Thoracic aorta (tissue), 2 donors: ENCODE measurements at regions not wholly inside any gene's neighbourhood (a gene's known extent, or its start where the extent isn't known, plus 50 kb on each side); places are given as distances from the start of the nearest gene placed in this dataset.

Experiments used
- ATAC-seq: fragments of 150-250 bp; one replicate; pipeline ENCODE4 v1.8.0; 2017; ENCODE audit warnings: low read depth; ENCODE audit not compliant: insufficient number of reproducible peaks, low FRiP score
- DNase-seq: peaks from one replicate; pipeline ENCODE4 v3.0.0-alpha.2; 2020; ENCODE audit warnings: low spot score
- H3K27ac ChIP-seq, 2 donors: fragments of 200-600 bp; sonication (generic); 1 replicate in 1 of 2; 2 replicates in 1 of 2; pipeline ENCODE4 v1.5.1; 2016; ENCODE audit warnings: mild to moderate bottlenecking in 2 of 2, moderate library complexity in 2 of 2
- H3K27me3 ChIP-seq: fragments of 200-600 bp; sonication (generic); replicated peaks from 2 replicates; pipeline ENCODE4 v1.6.0; 2016; ENCODE audit warnings: mild to moderate bottlenecking; ENCODE audit not compliant: insufficient read depth
- H3K36me3 ChIP-seq: fragments of 200-600 bp; sonication (generic); one replicate; pipeline ENCODE4 v1.5.1; 2016
- H3K4me1 ChIP-seq, 2 donors: fragments of 200-600 bp; sonication (generic); 1 replicate in 1 of 2; 2 replicates in 1 of 2; pipeline versions ENCODE4 v1.5.1 to v1.6.0; 2016; ENCODE audit warnings: low read depth in 2 of 2, mild to moderate bottlenecking in 1 of 2; ENCODE audit not compliant: control insufficient read depth in 1 of 2
- H3K4me3 ChIP-seq: fragments of 200-600 bp; sonication (generic); 2 replicates; pipeline ENCODE4 v1.5.1; 2016; ENCODE audit warnings: mild to moderate bottlenecking
- H3K9me3 ChIP-seq: fragments of 200-600 bp; sonication (generic); 2 replicates; pipeline ENCODE4 v1.5.1; 2016
- TF ChIP-seq, protein P1 (sequence below): fragments of 200-600 bp; sonication (generic); IDR thresholded peaks from one replicate; pipeline ENCODE4 v1.5.1; 2019; ENCODE audit warnings: antibody characterized with exemption

DNA sequence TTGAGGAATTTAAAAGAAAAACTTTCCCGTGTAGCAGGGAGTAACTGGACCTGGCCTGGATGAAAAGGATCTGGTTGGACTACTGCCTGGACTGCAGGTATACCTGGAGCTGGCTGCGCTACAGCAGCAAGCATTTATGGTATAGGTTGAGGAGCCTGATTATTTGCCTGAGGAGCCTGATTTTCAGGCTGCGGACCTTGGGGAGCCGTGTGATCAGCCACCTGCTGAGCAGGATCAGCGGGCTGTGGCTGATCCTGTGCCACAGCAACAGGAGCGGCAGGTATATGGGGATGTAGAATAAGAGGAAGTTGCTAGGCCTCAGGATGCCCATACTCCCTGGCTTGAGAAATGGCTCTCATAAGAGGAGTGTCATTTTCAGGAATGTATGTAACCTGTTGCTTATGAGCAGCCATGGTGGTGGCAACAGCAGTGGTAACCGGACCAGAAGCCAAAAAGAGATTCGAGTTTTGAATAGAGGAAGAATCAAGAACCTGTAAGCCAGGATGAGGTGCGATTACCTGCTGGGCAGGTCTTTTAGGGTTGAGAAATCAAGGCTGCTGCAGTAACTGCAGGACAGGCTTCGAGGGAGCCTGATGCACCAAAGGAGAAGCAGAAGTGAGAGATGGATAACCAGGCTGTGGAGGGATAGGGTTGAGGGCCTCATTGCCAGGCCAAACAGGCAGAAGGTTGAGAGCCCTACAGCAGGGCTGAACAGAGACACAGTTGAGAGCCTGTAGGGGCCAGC lies 60.9 kb upstream of the ARL4D start:
- TF ChIP-seq, protein P1, sequence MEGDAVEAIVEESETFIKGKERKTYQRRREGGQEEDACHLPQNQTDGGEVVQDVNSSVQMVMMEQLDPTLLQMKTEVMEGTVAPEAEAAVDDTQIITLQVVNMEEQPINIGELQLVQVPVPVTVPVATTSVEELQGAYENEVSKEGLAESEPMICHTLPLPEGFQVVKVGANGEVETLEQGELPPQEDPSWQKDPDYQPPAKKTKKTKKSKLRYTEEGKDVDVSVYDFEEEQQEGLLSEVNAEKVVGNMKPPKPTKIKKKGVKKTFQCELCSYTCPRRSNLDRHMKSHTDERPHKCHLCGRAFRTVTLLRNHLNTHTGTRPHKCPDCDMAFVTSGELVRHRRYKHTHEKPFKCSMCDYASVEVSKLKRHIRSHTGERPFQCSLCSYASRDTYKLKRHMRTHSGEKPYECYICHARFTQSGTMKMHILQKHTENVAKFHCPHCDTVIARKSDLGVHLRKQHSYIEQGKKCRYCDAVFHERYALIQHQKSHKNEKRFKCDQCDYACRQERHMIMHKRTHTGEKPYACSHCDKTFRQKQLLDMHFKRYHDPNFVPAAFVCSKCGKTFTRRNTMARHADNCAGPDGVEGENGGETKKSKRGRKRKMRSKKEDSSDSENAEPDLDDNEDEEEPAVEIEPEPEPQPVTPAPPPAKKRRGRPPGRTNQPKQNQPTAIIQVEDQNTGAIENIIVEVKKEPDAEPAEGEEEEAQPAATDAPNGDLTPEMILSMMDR: no peak
- Histone ChIP-seq H3K4me1 (peaks cover 5 to 21% of the 10 kb centered on the region in 2 donors), H3K27ac (no peak overlapping the region), H3K27me3 (no peaks in the 10 kb centered on the region), H3K36me3 (no peaks in the 10 kb centered on the region), H3K4me3 (no peak overlapping the region), H3K9me3 (no peaks in the 10 kb centered on the region)
- ATAC-seq (peak; percentile 39), DNase-seq (no peak)

DNA sequence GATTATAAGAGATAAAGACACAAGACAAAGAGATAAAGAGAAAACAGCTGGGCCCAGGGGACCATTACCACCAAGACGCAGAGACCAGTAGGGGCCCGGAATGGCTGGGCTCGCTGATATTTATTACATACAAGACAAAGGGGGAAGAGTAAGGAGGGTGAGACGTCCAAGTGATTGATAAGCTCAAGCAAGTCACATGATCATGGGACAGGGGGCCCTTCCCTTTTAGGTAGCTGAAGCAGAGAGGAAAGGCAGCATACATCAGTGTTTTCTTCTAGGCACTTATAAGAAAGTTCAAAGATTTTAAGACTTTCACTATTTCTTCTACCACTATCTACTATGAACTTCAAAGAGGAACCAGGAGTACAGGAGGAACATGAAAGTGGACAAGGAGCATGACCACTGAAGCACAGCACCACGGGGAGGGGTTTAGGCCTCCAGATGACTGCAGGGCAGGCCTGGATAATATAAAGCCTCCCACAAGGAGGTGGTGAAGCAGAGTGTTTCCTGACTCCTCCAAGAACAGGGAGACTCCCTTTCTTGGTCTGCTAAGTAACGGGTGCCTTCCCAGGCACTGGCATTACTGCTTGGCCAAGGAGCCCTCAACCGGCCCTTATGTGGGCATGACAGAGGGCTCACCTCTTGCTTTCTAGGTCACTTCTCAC lies 63.9 kb upstream of the ARL4D start:
- H3K36me3 ChIP-seq: no peaks in the 10 kb centered on the region
- peaks cover 0 to 5% of the 10 kb centered on the region in 2 donors for H3K4me1 ChIP-seq
- no peak for ATAC-seq
- no peaks in the 10 kb centered on the region for H3K27me3 ChIP-seq
- TF ChIP-seq, protein P1: no peak
- no peak overlapping the region for H3K4me3 ChIP-seq
- no peak overlapping the region for H3K27ac ChIP-seq
- H3K9me3 ChIP-seq: no peaks in the 10 kb centered on the region
- no peak for DNase-seq

DNA sequence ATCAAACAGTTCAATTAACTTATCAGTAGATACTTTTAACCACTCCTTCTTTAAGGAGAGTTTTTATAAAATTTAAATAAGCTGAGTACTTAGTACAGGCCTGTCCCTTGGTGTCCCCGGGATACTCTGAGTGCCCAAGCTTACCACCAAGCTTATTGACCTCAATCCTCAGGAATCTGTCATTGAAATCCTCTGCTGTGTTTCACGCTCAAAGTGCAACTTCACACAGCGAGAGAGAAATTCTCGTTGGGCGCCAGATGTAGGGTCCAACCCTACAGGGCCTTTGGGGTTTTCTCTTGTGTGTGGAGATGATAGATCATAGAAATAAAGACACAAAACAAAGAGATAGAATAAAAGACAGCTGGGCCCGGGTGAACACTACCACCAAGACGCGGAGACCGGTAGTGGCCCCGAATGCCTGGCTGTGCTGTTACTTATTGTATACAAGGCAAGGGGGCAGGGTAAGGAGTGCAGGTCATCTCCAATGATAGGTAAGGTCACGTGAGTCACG lies 65.3 kb upstream of the ARL4D start:
- TF ChIP-seq, protein P1: no peak
- no peaks in the 10 kb centered on the region for H3K27me3 ChIP-seq
- H3K4me1 ChIP-seq: peaks cover 0 to 5% of the 10 kb centered on the region in 2 donors
- ATAC-seq: no peak
- no peaks in the 10 kb centered on the region for H3K9me3 ChIP-seq
- H3K4me3 ChIP-seq: no peak overlapping the region
- no peak overlapping the region for H3K27ac ChIP-seq
- no peak for DNase-seq
- H3K36me3 ChIP-seq: no peaks in the 10 kb centered on the region

DNA sequence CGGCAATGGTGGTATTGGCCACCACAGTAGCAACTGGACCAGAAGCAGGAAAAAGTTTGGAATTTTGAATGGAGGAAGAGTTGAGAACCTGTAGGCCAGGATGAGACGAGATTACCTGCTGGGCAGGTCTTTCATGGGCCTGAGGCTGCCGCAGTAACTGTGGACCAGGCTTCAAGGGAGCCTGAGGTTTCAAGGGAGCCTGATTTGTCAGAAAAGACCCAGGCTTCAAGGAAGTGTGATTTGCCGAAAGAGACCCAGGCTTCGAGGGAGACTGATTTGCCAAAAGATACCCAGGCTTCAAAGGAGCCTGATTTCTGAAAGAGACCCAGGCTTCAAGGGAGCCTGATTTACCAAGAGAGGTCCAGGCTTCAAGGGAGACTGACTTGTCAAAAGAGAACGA lies 66.6 kb upstream of the ARL4D start:
- DNase-seq (no peak), ATAC-seq (no peak)
- H3K27ac ChIP-seq: no peak overlapping the region
- TF ChIP-seq, protein P1: no peak
- no peaks in the 10 kb centered on the region for H3K36me3 ChIP-seq
- no peak overlapping the region for H3K4me3 ChIP-seq
- H3K27me3 ChIP-seq: no peaks in the 10 kb centered on the region
- no peaks in the 10 kb centered on the region for H3K9me3 ChIP-seq
- H3K4me1 ChIP-seq: peaks cover 0 to 5% of the 10 kb centered on the region in 2 donors

DNA sequence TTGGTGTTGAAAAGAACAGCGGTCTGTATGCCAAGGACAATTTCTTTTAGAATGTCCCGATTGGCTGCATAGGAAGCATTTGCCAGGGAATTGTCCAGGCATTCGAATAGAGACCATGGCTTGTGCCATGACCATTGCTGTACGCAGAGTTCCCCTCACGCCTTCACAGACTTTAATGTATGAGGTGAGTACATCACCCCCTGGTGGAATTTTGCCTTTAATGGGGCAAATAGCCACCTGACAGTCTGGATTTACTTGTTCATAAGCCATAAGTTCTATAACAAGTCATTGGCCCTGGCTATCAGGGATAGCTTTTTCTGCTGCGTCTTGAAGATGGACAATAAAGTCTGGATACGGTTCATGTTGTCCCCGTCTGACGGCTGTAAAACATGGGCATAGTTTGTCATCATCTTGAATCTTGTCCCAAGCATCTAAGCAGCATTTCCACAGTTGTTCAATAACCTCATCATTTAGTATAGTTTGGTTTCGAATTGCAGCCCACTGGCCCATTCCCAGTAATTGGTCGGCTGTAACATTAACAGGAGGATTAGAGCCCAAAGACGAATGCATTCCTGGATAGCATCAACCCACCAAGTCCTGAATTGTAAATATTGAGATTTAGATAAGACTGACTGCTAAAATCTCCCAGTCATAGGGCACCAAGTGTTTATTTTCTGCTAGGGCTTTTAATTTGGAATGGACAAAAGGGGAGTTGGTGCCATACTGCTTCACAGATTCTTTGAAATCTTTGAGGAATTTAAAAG lies 67.7 kb upstream of the ARL4D start:
- Histone ChIP-seq H3K9me3 (no peaks in the 10 kb centered on the region), H3K27ac (no peak overlapping the region), H3K4me1 (peaks cover 0 to 5% of the 10 kb centered on the region in 2 donors), H3K27me3 (no peaks in the 10 kb centered on the region), H3K36me3 (no peaks in the 10 kb centered on the region), H3K4me3 (no peak overlapping the region)
- DNase-seq: no peak
- ATAC-seq: no peak
- TF ChIP-seq, protein P1: no peak
